GM18505 (cell line): ENCODE measurements at regions not wholly inside any gene's neighbourhood (a gene's known extent, or its start where the extent isn't known, plus 50 kb on each side); places are given as distances from the start of the nearest gene placed in this dataset.

ENCODE experiments used
- ATAC-seq: cut with Tn5 transposase; IDR thresholded peaks from one replicate; pipeline ENCODE4 v1.9.1; 2021; ENCODE audit not compliant: unreplicated experiment
- POLR2A ChIP-seq: IDR thresholded peaks from 4 replicates; pipeline ENCODE4 v1.6.1; 2011; ENCODE audit warnings: borderline replicate concordance; ENCODE audit not compliant: insufficient read depth, insufficient read length; ENCODE audit errors: extremely low read depth

DNA sequence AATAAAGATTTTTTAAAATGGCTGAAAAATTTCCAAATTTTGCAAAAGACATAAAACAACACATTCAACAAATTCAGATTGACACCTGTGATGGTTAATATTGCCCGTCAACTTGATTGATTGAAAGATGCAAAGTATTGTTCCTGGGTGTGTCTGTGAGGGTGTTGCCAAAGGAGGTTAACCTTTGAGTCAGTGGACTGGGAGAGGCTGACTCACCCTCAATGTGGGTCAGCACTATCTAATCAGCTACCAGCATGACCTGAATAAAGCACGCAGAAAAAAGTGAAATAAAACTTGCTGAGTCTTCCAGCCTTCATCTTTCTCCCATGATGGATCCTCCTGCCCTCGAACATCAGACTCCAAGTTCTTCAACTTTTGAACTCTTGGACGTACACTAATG, 868.0 kb upstream of the CTNND2 start:
- ATAC-seq = no peak
- TF ChIP-seq POLR2A = no peak

GRCh38 chr5:12759377-12759776, 855.1 kb upstream of the CTNND2 start:
- ATAC-seq = no peak
- TF ChIP-seq POLR2A = no peak

GRCh38 chr5:12757035-12757434, 852.8 kb upstream of the CTNND2 start:
- TF ChIP-seq POLR2A = no peak
- ATAC-seq = no peak

DNA sequence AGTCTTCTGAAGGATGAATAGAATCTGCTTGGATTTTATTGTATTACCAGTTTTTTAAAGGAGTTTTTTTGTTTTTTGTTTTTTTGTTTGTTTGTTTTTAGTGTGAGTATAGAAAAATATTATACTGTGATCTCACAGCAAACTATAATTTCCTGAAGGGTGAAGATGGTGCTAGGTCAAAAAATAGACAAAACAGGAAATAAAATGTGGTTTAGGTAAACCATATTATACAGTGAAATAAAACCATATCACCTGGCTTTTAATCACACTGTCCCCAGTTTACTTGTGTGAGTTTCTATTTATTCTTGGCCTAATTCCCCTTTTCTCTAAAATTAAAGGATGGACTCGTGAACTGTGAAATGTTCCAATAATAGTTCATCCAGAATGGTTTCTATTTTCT, 841.3 kb upstream of the CTNND2 start:
- ATAC-seq = no peak
- TF ChIP-seq POLR2A = no peak

- no peak for TF ChIP-seq POLR2A
- ATAC-seq = no peak
These were observed 839.3 kb upstream of the CTNND2 start for GRCh38 chr5:12743582-12743981.

DNA sequence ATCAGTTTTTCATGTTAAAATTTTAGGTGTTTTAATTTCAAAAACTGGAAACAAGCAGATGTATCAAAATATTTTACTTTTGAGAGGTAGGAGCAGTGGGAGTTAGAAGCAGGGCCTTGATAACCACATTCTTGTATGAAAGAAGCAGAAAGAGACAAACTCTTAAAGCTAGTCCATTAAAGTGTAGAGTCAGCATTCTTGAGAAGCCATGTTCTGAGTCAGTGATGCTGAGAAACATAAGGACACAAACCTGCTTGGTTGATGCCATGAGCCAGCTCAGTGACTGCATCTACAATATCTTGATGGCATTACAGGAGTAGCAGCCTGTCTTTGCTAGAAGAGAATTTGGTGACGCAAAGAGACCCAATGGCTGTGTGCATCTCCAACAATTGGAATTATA, 826.1 kb upstream of the CTNND2 start:
- no peak for TF ChIP-seq POLR2A
- ATAC-seq = no peak

GRCh38 chr5:12716664-12717063, 812.4 kb upstream of the CTNND2 start:
- no peak for ATAC-seq
- no peak for TF ChIP-seq POLR2A

GRCh38 chr5:12707560-12707959, 803.3 kb upstream of the CTNND2 start:
- ATAC-seq = no peak
- TF ChIP-seq POLR2A = no peak

GRCh38 chr5:12704955-12705354, 800.7 kb upstream of the CTNND2 start:
- TF ChIP-seq POLR2A = no peak
- ATAC-seq = no peak

DNA sequence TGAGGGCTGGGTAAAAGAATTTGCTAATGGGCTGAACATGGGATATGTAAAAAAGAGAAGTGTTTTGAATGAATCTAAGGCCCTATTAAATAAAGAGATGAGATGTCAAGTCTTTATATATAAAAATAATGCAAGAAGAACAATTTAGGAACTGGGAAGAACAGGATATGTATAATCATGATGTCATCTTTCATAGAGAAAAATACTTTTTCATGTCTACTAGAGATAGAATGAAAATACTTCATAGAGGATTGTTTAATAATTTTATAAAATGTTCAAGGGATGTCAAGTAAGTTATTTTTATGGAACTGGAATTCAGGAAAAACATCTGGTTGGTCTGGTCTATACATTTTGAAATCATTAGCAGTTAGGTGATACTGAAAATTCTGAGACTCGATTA, 799.0 kb upstream of the CTNND2 start:
- no peak for TF ChIP-seq POLR2A
- ATAC-seq = no peak

GRCh38 chr5:12695651-12696050, 791.4 kb upstream of the CTNND2 start:
- no peak for TF ChIP-seq POLR2A
- ATAC-seq = no peak

DNA sequence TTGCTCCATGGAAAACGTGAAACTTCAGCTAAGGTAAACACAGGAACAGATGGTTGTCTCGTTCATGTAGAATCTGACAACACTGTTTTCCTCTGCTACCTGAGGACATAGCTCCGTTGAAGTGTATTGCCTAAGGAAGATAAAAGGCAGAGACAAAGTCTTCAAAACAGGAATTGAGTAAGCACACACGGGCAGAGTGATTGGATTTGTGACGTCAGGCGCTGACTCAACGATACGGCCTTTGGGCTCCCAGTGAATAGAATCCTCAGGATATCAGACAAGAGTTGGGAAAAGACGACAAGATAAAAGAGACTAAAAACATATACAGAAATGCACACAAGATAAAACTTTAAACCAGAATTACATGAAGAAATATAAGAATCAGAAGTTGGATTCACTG, 787.1 kb upstream of the CTNND2 start:
- ATAC-seq = no peak
- no peak for TF ChIP-seq POLR2A

DNA sequence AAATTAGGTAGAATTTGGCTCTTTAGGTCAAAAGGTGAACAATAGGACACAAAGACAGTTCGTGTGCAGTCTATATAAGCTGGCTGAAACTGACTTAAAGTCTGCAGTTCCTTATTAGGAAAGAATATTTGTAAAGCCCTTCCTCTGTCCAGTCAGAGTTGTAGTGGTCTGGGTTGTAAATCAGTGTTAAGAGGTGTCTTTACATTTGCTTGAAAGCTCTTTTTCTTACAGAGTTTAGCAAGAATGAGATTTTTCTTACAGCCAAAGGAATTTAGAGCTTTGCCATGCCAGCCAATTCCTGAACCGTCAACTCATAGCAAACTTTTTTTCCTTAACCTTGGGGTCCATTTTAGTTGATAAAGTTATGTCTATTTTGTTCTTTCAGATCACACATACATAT, 786.1 kb upstream of the CTNND2 start:
- ATAC-seq = no peak

GRCh38 chr5:12683249-12683648, 779.0 kb upstream of the CTNND2 start:
- no peak for ATAC-seq
- TF ChIP-seq POLR2A = no peak

More for the DNA sequence above, 786.1 kb upstream of the CTNND2 start:
- no peak for TF ChIP-seq POLR2A

DNA sequence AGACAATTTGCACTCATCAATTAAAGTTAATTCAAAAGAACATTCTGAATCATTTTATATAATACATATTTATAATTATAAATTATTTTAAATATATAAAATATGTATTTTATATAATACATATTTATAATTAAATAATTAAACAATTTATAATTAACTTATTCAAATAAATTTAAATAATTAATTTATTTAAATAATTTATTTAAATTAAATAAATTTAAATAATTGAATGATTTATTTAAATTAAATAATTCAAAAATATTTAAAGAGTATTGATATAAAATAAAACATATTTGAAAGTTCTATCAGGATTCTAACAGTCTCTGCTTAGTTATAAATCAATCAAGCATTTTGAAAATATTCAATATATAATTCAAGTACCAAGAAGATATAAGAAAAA, 775.5 kb upstream of the CTNND2 start:
- ATAC-seq = no peak
- TF ChIP-seq POLR2A = no peak
